ENCODE measurements at regions not wholly inside any gene's neighbourhood (a gene's known extent, or its start where the extent isn't known, plus 50 kb on each side); places are given as distances from the start of the nearest gene placed in this dataset.

GRCh38 chr15:85993116-85993515 lies 86.6 kb upstream of the AGBL1 start:
- no peaks in the 10 kb centered on the region for H3K36me3 Mint-ChIP-seq (ENCODE audit: low read depth)
- H3K4me3 Mint-ChIP-seq: no peak overlapping the region
- ChIA-PET POLR2A (no interaction called here), CTCF (no interaction called here)
- DNase-seq (no peak), ATAC-seq (ENCODE audit: low read depth) (no peak)
- TF ChIP-seq CTCF (IDR thresholded peaks at IDR 0.05): no peak
- H3K4me1 Mint-ChIP-seq: no peaks in the 10 kb centered on the region
- intact Hi-C loops (cut with micrococcal nuclease): no loop called here
- H3K9me3 Mint-ChIP-seq: peaks cover 6% of the 10 kb centered on the region
- H3K27ac Mint-ChIP-seq: no peak overlapping the region
- H3K27me3 Mint-ChIP-seq: peaks cover 1% of the 10 kb centered on the region

GRCh38 chr15:85997618-85998017 lies 82.1 kb upstream of the AGBL1 start:
- ChIA-PET POLR2A (no interaction called here), CTCF (no interaction called here)
- intact Hi-C loops (cut with micrococcal nuclease): no loop called here
- ATAC-seq (ENCODE audit: low read depth) (no peak), DNase-seq (no peak)
- H3K27ac Mint-ChIP-seq: no peak overlapping the region
- no peak for TF ChIP-seq CTCF (IDR thresholded peaks at IDR 0.05)
- no peaks in the 10 kb centered on the region for H3K4me1 Mint-ChIP-seq
- H3K4me3 Mint-ChIP-seq: no peak overlapping the region
- peaks cover 1% of the 10 kb centered on the region for H3K27me3 Mint-ChIP-seq
- H3K36me3 Mint-ChIP-seq (ENCODE audit: low read depth): no peaks in the 10 kb centered on the region
- H3K9me3 Mint-ChIP-seq: peaks cover 6% of the 10 kb centered on the region

GRCh38 chr15:85999658-86000057 lies 80.0 kb upstream of the AGBL1 start:
- Mint-ChIP-seq H3K27me3 (peaks cover 1% of the 10 kb centered on the region), H3K4me1 (no peaks in the 10 kb centered on the region), H3K27ac (no peak overlapping the region), H3K9me3 (peaks cover 4% of the 10 kb centered on the region), H3K36me3 (ENCODE audit: low read depth) (no peaks in the 10 kb centered on the region), H3K4me3 (no peak overlapping the region)
- DNase-seq (no peak), ATAC-seq (ENCODE audit: low read depth) (no peak)
- POLR2A ChIA-PET: no interaction called here
- intact Hi-C loops (cut with micrococcal nuclease): no loop called here
- TF ChIP-seq CTCF (IDR thresholded peaks at IDR 0.05): no peak
- CTCF ChIA-PET: no interaction called here

- no peaks in the 10 kb centered on the region for H3K36me3 Mint-ChIP-seq (ENCODE audit: low read depth)
- ATAC-seq (ENCODE audit: low read depth): no peak
- ChIA-PET POLR2A (no interaction called here), CTCF (no interaction called here)
- no peaks in the 10 kb centered on the region for H3K4me1 Mint-ChIP-seq
- H3K27ac Mint-ChIP-seq: no peak overlapping the region
- no peak overlapping the region for H3K4me3 Mint-ChIP-seq
- no peak for DNase-seq
- intact Hi-C loops (cut with micrococcal nuclease): no loop called here
- TF ChIP-seq CTCF (IDR thresholded peaks at IDR 0.05): no peak
- H3K27me3 Mint-ChIP-seq: peaks cover 1% of the 10 kb centered on the region
- no peaks in the 10 kb centered on the region for H3K9me3 Mint-ChIP-seq
These were observed 78.5 kb upstream of the AGBL1 start for GRCh38 chr15:86001200-86001599.

GRCh38 chr15:86002444-86002843 lies 77.2 kb upstream of the AGBL1 start:
- H3K36me3 Mint-ChIP-seq (ENCODE audit: low read depth): no peaks in the 10 kb centered on the region
- CTCF ChIA-PET: no interaction called here
- DNase-seq (no peak), ATAC-seq (ENCODE audit: low read depth) (no peak)
- no peak for TF ChIP-seq CTCF (IDR thresholded peaks at IDR 0.05)
- POLR2A ChIA-PET: no interaction called here
- intact Hi-C loops (cut with micrococcal nuclease): no loop called here
- H3K4me3 Mint-ChIP-seq: no peak overlapping the region
- H3K9me3 Mint-ChIP-seq: no peaks in the 10 kb centered on the region
- no peak overlapping the region for H3K27ac Mint-ChIP-seq
- H3K4me1 Mint-ChIP-seq: no peaks in the 10 kb centered on the region
- H3K27me3 Mint-ChIP-seq: no peaks in the 10 kb centered on the region

All from activated B cell treated with CpG ODN at 0.5 μM for 24 hours (primary cell).